Right kidney (tissue), 1 donor: ENCODE measurements at regions not wholly inside any gene's neighbourhood (a gene's known extent, or its start where the extent isn't known, plus 50 kb on each side); places are given as distances from the start of the nearest gene placed in this dataset.

Source experiments
- DNase-seq: peaks from one replicate; pipeline ENCODE4 v3.0.0-alpha.2; 2016

DNA sequence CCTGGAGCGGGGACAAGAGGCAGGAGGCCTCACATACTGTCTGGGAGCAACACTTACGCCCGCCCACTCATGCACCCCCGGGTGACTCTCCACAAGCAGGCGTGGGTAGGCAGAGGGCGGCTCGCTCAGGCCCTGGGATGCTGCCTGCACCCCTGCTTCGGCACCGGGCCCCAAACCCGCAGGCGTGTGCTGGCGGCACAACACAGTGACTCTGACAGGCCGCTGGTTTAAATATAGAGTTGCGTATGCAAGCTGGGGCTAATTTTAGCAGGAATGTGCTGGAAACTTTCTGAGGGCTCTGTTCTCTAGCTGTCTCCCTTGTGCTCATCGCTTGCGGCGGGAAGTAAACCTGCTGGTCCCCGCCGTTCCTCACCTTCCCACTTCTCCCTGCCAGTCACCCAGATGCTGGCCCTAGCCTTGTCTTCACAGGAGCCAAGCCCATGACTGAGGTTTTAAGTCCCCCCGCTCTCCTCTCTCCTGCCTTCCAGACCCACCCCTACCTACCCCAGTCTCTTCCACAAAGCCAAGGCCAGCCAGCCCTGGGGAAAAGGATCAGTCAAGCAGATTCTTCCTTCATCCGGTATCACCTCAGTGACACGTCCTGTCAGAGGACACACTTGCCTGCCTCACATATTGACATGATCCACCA, 94.5 kb upstream of the FOXP4 start:
- DNase-seq = no peak

- DNase-seq = no peak
Observed at GRCh38 chr6:41452763-41453162, 93.4 kb upstream of the FOXP4 start.

- no peak for DNase-seq
Observed at GRCh38 chr6:41453244-41453643, 92.9 kb upstream of the FOXP4 start.

GRCh38 chr6:41454189-41454789, 91.9 kb upstream of the FOXP4 start:
- no peak for DNase-seq

GRCh38 chr6:41455410-41455809, 90.8 kb upstream of the FOXP4 start:
- peak; percentile 2 for DNase-seq

DNA sequence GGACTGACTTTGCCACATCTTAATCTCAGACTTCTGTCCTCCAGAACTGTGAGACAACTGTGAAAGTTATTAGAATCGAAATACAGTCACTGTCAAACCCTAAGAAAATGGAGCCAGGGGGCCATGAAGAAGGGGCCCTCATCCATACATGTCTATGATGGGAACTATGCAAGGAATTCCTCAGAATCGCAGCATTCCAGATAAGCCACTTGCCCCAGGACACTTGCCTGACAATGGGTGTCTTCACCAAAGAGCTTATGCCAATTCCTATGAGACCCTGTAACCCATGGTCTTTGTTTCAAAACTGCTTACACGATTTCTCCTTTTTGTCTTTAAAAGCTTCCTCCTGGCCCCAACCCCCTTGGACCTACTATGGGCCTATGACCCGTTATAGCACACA, 90.4 kb upstream of the FOXP4 start:
- DNase-seq = peak; percentile 1

DNA sequence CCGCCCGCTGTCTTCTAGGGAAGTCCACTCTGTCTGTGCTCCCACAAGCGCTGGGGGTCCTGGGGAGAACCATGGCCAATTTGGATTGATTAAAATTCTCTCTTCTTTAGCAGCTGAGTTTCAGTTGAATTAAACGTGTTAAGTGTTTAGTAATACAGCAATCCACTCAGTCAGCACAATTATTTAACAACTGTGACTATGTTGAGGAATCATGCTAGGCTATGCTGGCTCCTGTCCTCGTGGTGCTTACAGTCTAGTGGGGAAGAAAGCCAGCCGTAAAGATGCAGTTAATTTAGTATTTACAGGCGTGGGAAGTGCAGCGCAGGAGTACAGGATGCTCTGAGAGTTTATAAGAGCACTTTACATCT, 88.9 kb upstream of the FOXP4 start:
- peak; percentile 1 for DNase-seq

DNA sequence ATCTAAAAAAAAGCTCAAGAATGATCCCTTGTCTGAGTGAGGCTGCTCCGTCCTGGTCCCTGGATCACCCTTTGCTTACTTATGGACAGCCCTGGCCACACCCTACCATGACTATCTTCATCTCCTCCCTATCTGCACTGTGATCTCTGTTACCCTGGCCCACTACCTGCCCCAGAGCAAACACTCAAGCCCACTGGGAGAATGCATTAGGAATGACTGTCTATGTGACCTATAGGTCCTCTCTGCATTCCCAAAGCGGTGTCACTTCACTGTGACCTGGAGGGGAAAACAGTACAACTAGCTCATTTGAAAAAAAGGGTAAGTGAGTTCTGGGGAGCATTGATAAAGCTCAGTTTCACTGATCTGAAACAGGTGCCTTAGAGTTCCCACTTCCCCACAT, 86.4 kb upstream of the FOXP4 start:
- no peak for DNase-seq

DNA sequence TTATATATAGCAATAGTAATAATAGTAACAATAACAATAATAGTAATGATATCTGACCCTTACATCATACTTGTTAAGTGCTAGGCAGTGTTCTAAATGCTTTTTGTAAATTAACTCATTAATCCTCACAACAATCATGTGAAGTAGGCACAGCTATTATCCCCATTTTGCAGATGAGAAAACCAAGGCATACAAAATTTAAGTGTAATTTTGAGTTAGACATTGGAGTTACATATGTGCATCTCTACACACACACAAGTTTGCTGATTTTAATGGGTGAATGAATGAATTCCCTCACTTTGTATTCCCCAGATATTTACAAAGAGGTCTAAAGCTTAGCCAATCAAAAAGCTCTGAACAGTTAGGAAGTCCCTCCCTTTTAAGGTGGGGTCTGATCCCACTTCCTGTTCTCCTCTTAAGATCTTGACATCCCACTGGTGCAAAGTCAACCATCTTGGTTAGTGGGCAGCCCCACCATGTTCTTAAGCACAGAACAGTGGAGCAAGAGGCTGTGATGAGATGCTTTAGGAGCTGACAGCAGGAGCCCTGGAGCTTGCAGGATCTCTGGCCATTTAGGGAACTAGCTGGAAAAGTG, 85.3 kb upstream of the FOXP4 start:
- DNase-seq = no peak

- DNase-seq = no peak
Observed at GRCh38 chr6:41462033-41462432, 84.1 kb upstream of the FOXP4 start.

GRCh38 chr6:41463062-41463930, 82.9 kb upstream of the FOXP4 start:
- DNase-seq = no peak

DNA sequence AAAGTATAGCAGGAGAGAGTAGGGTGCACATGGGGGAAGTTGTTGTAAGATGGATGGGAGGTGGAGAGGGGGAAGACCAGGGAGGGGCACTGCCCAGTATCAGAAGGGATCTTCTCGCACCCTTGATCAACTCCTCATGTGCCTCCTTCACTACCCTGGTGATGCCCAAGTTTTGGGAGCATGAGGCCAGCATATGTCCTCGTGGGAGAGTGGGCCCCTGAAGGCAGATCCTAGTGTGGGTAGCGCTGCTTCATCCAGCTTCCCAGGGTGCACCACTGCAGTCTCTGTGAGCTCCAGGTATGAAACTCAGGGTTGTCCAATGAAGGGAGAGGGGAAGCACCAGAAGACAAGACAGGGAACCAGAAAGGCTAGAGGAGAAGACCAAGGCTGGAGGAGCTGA, 82.2 kb upstream of the FOXP4 start:
- no peak for DNase-seq

- no peak for DNase-seq
Observed at GRCh38 chr6:41464481-41464880, 81.7 kb upstream of the FOXP4 start.

DNA sequence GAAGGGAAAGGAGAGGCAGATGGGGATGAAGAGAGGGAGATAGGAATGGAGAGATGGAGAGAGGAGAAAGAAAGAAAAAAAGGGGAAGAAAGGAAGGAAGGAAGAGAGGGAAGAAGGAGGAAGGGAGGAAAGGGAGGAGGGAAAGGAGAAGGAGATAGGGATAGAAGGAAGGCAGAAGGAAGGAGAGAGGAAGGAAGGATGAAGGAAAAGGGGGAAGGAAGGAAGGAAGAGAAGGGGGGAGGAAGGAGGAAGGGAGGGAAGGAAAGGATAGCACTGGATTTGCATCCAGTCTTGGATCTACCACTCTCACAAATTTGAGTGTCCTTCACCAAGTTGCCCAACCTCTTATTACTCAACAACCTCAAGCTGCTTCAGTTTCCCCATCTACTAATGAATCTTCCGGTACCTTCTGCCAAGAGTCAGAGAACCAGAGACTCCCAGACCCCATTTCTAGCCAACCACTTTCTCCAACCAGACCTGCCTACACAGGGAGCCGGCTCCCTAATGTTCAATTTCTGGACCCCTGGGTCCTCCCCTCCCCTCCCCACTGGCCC, 79.7 kb upstream of the FOXP4 start:
- DNase-seq = no peak

- no peak for DNase-seq
Observed at GRCh38 chr6:41467061-41467460, 79.1 kb upstream of the FOXP4 start.

DNA sequence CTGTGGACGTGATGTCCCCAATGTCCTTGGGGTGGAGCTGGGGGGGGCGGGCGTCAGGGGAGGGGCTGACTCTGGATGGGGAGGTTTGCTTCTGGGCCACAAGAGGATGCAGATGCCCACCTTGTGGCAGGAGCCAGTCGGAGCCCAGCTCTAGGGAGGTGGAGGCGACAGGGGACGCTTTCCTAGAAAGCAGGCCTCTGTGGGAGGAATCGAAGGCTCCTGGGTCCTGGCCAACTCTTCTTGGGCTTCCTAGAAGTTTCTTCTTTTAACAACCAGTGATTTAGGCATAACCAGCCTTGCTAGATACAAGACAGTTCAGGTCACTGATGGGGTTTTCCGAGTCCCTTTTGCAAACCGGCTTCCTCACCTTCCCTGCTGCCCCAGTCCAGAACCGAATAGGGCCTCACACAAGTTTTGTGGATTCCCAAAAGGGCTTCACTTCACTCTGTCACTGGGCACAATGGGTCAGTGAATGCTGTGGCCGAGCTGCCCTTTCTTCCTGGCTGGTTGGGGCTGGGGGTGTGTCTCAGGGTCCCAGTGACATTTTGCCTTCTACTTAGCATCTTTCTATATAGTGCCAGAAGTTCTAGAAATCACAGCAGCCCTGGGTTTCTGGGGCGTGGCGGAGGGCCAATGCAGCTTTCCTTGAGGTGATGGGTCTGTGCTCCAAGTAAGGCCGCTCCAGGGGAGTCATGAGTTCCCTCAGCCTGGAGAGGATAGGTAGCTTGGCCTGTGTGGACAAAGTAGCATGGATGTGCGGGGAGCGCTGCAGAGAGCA, 78.4 kb upstream of the FOXP4 start:
- DNase-seq = no peak

- DNase-seq = no peak
Observed at GRCh38 chr6:41469156-41470028, 76.8 kb upstream of the FOXP4 start.

DNA sequence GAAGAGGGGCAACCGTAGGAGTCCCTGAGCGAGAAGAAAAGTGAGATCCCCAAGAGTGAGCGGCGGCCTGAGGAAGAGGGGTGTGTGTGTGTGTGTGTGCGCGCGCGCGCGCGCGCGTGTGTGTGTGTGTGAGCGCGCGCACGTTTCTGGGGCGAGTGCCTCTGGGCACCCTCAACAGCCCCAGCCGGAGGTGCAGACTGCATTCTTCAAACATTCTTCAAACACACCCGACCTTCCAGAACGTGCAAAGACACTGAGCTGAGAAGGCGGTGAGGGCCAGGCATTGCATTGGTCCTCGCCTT, 76.2 kb upstream of the FOXP4 start:
- peak; percentile 75 for DNase-seq

DNA sequence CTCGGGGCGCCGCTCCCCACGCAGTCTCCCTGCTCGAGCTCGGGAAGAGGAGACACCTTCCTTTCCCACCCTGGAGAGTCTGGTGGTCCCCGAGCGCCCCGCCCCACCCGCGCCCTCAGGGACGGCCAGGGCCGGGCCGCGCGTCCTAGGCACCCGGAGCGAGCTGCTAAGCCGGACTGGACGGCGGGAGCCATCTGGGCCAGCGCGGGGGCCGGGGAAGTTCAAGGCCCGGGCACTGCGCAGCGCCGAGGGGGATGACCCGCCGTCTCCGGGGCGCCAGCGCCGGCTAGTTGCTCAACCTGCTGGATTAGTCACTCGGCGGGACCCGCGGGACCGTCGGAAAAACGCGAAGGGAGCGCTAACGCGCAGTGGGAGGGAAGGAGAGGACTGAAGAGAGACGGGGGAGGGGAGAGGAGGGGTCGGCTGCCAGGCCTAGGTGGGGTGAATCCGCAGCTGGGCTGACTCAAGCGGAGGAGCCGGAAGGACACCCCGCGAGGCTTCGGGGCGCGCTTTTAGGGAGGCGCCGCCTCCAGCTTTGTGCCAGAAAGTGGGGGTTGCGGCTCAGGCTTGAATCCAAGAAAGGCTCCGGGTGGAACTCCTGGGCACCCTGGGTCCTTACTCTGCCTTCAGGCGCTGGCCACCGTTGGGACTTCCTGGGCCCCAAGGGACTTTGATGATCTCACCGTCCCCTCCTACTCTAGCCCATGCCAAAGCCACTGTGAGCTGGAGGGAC, 75.7 kb upstream of the FOXP4 start:
- DNase-seq = peak; percentile 52

- peak; percentile 7 for DNase-seq
Observed at GRCh38 chr6:41471064-41471895, 74.9 kb upstream of the FOXP4 start.
